Kidney (tissue), 13 donors: ENCODE measurements at regions not wholly inside any gene's neighbourhood (a gene's known extent, or its start where the extent isn't known, plus 50 kb on each side); places are given as distances from the start of the nearest gene placed in this dataset.

Experiments used
- DNase-seq, 5 donors: peaks; one replicate each; pipeline ENCODE4 v3.0.0-alpha.2; 2013 to 2020
- FAIRE-seq: peaks from 2 replicates; lab custom pipeline; 2012; peaks lifted over from hg19 to GRCh38; lab: Jason Lieb, UNC
- H3K27ac ChIP-seq, 2 donors: one replicate each; pipeline ENCODE4 v1.7.0; 2013; ENCODE audit warnings: low read depth in 2 of 2, low read length in 2 of 2, inconsistent platforms in 1 of 2
- H3K27me3 ChIP-seq: one replicate; pipeline ENCODE4 v1.7.1; 2013; ENCODE audit warnings: low read length, inconsistent platforms; ENCODE audit not compliant: control insufficient read depth, insufficient read depth
- H3K36me3 ChIP-seq, 3 donors: one replicate each; pipeline versions ENCODE4 v1.7.0 to v1.7.1; 2013; ENCODE audit warnings: low read length in 3 of 3, control low read depth in 1 of 3, inconsistent platforms in 1 of 3; ENCODE audit not compliant: insufficient read depth in 3 of 3, control insufficient read depth in 2 of 3
- H3K4me1 ChIP-seq, 3 donors: one replicate each; pipeline versions ENCODE4 v1.7.0 to v1.7.1; 2013; ENCODE audit warnings: low read length in 3 of 3, inconsistent platforms in 1 of 3, low read depth in 1 of 3; ENCODE audit not compliant: control insufficient read depth in 2 of 3, insufficient read depth in 2 of 3
- H3K4me3 ChIP-seq, 3 donors: one replicate each; pipeline versions ENCODE4 v1.7.0 to v1.8.1; 2013; ENCODE audit warnings: low read length in 3 of 3, control low read depth in 1 of 3, inconsistent platforms in 1 of 3
- H3K9ac ChIP-seq, 3 donors: one replicate each; pipeline versions ENCODE4 v1.7.0 to v1.7.1; 2013; ENCODE audit warnings: low read length in 3 of 3, control low read depth in 1 of 3, inconsistent platforms in 1 of 3
- H3K9me3 ChIP-seq, 3 donors: one replicate each; pipeline versions ENCODE4 v1.7.0 to v1.7.1; 2013; ENCODE audit warnings: low read length in 3 of 3, control low read depth in 1 of 3, inconsistent platforms in 1 of 3; ENCODE audit not compliant: control insufficient read depth in 2 of 3, insufficient read depth in 1 of 3
- CTCF ChIP-seq: IDR thresholded peaks from 3 replicates; pipeline ENCODE4 v1.5.1; 2012; ENCODE audit warnings: mild to moderate bottlenecking, moderate library complexity, borderline replicate concordance; ENCODE audit not compliant: insufficient read depth; ENCODE audit errors: extremely low read depth
- intact Hi-C: fragments of 100-400 bp; cut with DNase I; formaldehyde crosslinking; loops from one replicate; pipeline ENCODE4 v1.11.1; 2022
- donor health status: control.
- donor health status: control.
- donor health status: control.
- donor health status: control.
- donor health status: control.
- donor health status: DM: yes; HTN: yes; CAD: no.
- donor health status: Normal renal cell carcinoma (clear cell type).

- H3K4me1 ChIP-seq = no peaks in the 10 kb centered on the region
- no peak overlapping the region for H3K27ac ChIP-seq
- no peak overlapping the region for H3K9ac ChIP-seq
- DNase-seq = no peak
- no peaks in the 10 kb centered on the region for H3K27me3 ChIP-seq
- no peaks in the 10 kb centered on the region for H3K36me3 ChIP-seq
- no peak for FAIRE-seq
- H3K9me3 ChIP-seq = no peaks in the 10 kb centered on the region
- TF ChIP-seq CTCF = no peak
- intact Hi-C loops = no loop called here
- H3K4me3 ChIP-seq = no peak overlapping the region
These were observed 127.3 kb downstream of the ZNF608 start for GRCh38 chr5:124619121-124619520.

- Histone ChIP-seq H3K9ac (no peak overlapping the region), H3K4me3 (no peak overlapping the region), H3K4me1 (no peaks in the 10 kb centered on the region), H3K9me3 (no peaks in the 10 kb centered on the region), H3K27me3 (no peaks in the 10 kb centered on the region), H3K36me3 (no peaks in the 10 kb centered on the region), H3K27ac (no peak overlapping the region)
- no peak for TF ChIP-seq CTCF
- DNase-seq = no peak
- intact Hi-C loops = no loop called here
- FAIRE-seq = no peak
These were observed 128.7 kb downstream of the ZNF608 start for GRCh38 chr5:124617787-124618186.

- no peaks in the 10 kb centered on the region for H3K36me3 ChIP-seq
- no peak for DNase-seq
- FAIRE-seq = no peak
- no peaks in the 10 kb centered on the region for H3K4me1 ChIP-seq
- H3K9ac ChIP-seq = no peak overlapping the region
- TF ChIP-seq CTCF = no peak
- H3K9me3 ChIP-seq = no peaks in the 10 kb centered on the region
- H3K27me3 ChIP-seq = no peaks in the 10 kb centered on the region
- intact Hi-C loops = no loop called here
- no peak overlapping the region for H3K27ac ChIP-seq
- no peak overlapping the region for H3K4me3 ChIP-seq
These were observed 131.5 kb downstream of the ZNF608 start for GRCh38 chr5:124614836-124615385.

GRCh38 chr5:124614105-124614504 lies 132.3 kb downstream of the ZNF608 start:
- no peak overlapping the region for H3K9ac ChIP-seq
- no peaks in the 10 kb centered on the region for H3K9me3 ChIP-seq
- FAIRE-seq (no peak), DNase-seq (no peak)
- intact Hi-C loops = no loop called here
- no peaks in the 10 kb centered on the region for H3K27me3 ChIP-seq
- H3K36me3 ChIP-seq = no peaks in the 10 kb centered on the region
- H3K4me3 ChIP-seq = no peak overlapping the region
- no peaks in the 10 kb centered on the region for H3K4me1 ChIP-seq
- H3K27ac ChIP-seq = no peak overlapping the region
- no peak for TF ChIP-seq CTCF
